Esophagus squamous epithelium (tissue), 4 donors: ENCODE measurements at regions not wholly inside any gene's neighbourhood (a gene's known extent, or its start where the extent isn't known, plus 50 kb on each side); places are given as distances from the start of the nearest gene placed in this dataset.

Source experiments
- CTCF ChIP-seq, 6 experiments: fragments of 450-650 bp in 4 of 6; fragments of 200-600 bp in 2 of 6; sonication (generic) in 2 of 6; IDR thresholded peaks; one replicate each; pipeline ENCODE4 v1.5.1; 2016 to 2019; ENCODE audit warnings: antibody characterized with exemption in 6 of 6, mild to moderate bottlenecking in 4 of 6, moderate library complexity in 4 of 6
- POLR2A ChIP-seq, 4 donors: fragments of 450-650 bp; IDR thresholded peaks; one replicate each; pipeline ENCODE4 v1.6.1; 2017; ENCODE audit warnings: antibody characterized with exemption in 4 of 4, mild to moderate bottlenecking in 4 of 4, moderate library complexity in 3 of 4

- TF ChIP-seq POLR2A (IDR thresholded peaks at IDR 0.05) (no peak), CTCF (IDR thresholded peaks at IDR 0.05) (no peak)
Measured at GRCh38 chr9:89732939-89733324, 128.1 kb downstream of the GADD45G start.
